ENCODE measurements at regions not wholly inside any gene's neighbourhood (a gene's known extent, or its start where the extent isn't known, plus 50 kb on each side); places are given as distances from the start of the nearest gene placed in this dataset.
A peak's percentile ranks its signal among the peaks of the same experiment; 100 is the strongest.

GRCh38 chr20:24334830-24335229 is 134.6 kb upstream of the SYNDIG1 start:
- no peak for DNase-seq (ENCODE audit: low read depth in 2 of 2)

DNA sequence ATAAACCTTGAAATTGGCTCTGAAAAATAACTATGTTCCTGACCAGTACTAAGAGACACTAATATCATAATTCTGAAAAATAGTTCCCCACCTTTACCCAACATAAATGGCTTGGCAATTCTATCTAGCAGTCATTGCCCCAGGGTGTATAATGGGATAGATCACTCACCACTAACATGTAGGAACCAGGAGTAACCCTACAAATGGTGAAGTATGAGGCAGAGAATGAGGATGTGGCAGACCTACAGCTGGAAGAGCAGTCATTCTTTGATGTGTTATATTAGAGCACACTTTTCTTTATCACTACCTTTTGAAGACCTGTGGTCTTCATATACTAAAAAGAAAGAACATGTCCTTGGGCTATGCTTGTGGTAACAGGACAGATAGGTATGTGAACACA is 136.5 kb upstream of the SYNDIG1 start:
- no peak for DNase-seq (ENCODE audit: low read depth in 2 of 2)

- no peak for DNase-seq (ENCODE audit: low read depth in 2 of 2)
These were observed 137.5 kb upstream of the SYNDIG1 start for GRCh38 chr20:24331939-24332338.

DNA sequence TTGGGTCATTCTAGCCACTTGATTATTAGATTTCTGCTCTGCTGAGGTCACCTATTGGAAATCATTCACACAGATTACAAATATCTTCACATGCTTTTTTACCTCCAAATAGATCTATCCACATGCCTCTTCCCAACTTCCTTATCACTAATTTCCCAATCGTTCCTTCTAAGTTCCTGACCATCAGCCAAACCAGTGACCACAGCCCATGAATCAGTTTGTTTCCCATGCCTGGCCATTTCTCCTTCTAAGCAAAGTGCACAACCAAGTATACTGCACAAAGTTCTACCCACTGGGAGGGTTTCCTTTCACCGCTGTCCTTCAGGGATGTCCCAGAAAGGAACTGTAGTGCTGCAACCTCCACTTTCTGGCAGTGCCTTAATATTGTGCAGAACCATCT is 140.5 kb upstream of the SYNDIG1 start:
- DNase-seq (ENCODE audit: low read depth in 2 of 2), result no peak

DNA sequence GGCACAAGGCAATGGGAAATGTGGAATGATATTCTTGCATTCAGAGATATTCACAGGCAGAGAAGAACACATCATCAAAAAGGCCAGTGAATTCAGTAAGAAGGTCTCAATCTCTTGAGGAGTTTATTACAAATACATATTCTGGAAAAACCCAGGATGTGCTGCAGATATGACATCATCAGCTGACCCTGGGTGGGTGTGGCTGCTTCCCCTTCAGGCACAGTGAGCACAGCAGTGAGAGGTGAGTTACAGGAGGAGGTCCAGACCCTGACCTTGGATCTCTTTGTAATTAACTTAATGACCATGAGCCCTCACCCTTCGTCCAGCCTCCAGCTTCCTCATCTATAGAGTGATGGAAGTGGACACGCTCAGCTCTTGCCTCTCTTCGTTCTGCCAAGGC is 147.5 kb upstream of the SYNDIG1 start:
- DNase-seq (ENCODE audit: low read depth in 2 of 2), result no peak

DNA sequence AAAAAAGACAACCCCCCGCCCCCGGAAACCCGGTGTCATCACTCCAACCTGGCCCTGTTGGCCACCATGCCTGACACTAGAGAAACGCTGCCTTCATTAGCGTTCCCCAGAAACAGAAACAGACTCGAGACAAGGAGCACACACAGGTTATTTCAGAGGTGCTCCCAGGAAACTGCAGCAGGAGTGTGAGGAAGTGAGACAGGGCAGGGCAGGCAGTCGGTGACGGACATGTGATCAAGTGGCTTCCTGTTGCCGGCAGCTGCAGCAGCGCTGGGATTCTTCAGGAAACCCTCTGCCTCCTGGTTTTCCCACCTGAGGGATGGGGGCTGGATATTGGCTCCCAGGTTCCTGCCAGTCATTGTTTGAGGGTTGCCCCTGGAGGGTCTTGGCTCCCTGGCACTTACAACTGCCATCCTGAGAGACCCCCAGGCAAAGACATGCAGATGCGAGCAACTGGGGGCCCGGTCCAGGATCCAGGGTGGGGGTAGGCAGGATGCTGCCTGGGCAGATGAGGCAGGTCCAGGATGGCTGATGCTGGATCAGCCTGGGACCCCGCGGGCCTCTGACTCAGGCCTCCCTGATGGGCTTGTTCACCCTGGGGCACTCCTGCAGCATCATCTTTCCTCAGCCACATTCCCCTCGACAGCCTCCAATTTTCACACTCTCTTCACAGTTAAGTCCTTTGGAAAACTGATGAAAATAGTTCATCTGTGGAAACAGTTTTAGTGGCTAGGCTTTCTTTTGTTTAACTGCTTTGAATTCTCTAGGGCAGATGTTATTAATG is 150.7 kb upstream of the SYNDIG1 start:
- no peak for DNase-seq (ENCODE audit: low read depth in 2 of 2)

DNA sequence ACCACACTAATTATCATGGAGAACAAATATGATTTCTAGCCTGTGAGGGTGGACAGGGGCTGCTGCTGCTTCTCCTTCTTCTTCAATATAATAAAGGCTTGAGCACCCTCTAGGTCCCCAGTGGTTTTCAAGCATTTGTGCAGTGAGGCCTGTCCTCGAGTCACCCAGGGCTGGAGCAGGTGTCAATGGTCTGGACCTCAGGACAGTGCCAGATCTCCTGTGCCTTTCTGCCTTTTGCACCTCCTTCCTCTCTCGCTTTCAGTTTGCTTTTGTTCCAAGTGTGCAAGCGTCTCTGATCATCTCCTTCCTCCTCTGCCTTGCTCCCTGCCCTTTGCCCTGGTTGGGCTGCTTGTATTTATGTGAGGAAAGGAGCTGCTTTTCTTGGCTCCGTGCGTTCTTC is 152.2 kb upstream of the SYNDIG1 start:
- no peak for DNase-seq (ENCODE audit: low read depth in 2 of 2)

GRCh38 chr20:24316731-24317130 is 152.7 kb upstream of the SYNDIG1 start:
- DNase-seq (ENCODE audit: low read depth in 2 of 2), result no peak

GRCh38 chr20:24314053-24314452 is 155.4 kb upstream of the SYNDIG1 start:
- DNase-seq (ENCODE audit: low read depth in 2 of 2), result no peak

DNA sequence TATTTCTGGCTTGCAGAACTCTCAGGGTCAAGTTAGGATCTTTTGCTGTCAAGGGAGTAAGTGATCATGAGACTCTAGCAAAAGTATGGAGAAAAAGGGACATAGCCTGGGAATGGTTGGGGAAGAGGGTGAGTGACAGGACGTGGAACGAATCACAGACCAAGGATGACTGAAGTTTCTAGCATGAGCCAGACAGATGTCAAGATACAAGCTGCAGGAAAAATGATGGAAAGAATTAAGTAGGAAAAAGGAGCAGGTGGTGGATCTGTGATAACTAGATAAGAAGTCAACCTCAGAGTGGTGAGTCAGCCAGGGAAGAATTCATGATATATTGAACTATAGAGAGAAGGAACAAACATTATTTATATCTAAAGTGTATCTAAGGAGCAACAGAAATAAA is 159.8 kb upstream of the SYNDIG1 start:
- DNase-seq (ENCODE audit: low read depth in 2 of 2), result no peak

DNA sequence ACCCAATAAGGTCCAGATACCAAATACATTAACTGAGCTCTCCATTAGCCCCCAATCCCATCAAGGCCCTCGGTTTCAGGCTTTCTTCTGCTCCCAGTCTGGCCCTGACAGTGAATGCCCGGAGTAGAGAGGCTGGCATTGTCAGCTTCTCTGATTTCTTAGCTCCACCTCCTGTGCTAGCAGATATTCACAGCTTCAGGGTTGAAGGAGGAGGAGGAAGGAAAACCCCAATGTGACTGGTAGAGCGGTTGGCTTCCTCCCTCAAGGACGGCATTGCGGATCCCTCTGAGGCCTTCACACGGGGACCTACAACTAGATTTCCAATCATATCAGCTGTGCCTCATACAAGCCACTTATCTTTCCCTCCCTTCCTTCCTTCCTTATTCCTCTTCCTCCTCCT is 164.1 kb upstream of the SYNDIG1 start:
- no peak for DNase-seq (ENCODE audit: low read depth in 2 of 2)

GRCh38 chr20:24304291-24304690 is 165.1 kb upstream of the SYNDIG1 start:
- DNase-seq (ENCODE audit: low read depth in 2 of 2), result no peak

- DNase-seq (ENCODE audit: low read depth in 2 of 2), result no peak
These were observed 165.8 kb upstream of the SYNDIG1 start for GRCh38 chr20:24303393-24304170.

DNA sequence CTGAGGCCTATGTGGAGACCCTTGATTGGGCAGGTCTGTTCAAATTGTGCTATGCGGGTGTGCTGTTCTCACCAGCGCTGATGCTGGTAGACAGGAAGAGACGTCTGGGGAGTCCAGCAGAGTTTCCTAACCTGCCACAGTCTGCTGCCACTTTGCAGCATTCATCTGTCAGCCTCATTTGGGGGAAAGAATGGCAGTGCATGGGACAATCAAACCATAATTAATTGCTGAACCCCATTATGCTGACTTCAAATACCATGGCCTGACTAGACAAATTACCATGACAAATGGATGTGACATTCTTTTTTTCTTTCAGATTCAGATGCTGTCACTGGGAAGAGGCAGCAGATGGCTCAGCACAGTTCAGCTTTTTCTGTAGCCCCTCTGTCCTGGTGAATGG is 171.4 kb upstream of the SYNDIG1 start:
- no peak for DNase-seq (ENCODE audit: low read depth in 2 of 2)

DNA sequence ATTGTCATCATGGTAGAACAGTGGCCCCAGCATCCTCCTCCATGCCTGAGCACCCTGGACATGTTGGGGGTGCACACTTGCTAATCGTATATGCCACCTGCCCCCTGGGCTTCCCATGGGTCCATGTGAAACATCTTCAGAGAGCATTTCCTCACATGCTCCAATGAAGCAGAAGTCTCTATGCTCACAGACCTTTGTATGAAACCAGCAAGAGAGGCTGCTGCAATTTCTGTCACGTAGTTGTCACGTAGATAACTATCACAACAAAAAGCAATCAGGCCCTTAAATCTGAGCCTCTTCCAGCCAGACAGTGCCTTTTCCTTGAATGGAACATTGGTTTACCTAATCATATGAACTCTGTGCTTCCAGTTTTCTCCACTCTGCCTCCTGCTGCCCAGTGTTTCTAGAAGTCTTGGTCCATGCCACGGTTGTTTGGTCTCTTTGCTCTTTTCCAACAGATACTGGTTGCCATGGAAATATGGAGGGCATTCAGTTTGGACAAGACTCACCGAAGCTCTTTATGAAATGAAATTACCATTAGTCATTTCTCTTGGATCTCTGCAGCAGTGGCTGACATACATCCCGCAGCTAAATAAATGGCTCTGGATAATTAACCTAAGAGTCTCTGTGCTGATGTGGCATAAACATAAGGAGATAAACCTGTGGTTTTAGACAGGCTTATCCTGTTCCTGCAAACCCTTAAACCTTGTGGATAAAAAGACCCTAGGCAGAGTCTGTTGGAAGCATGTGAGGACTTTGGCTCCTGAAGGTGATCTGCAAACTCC is 172.8 kb upstream of the SYNDIG1 start:
- DNase-seq (ENCODE audit: low read depth in 2 of 2), result no peak

DNA sequence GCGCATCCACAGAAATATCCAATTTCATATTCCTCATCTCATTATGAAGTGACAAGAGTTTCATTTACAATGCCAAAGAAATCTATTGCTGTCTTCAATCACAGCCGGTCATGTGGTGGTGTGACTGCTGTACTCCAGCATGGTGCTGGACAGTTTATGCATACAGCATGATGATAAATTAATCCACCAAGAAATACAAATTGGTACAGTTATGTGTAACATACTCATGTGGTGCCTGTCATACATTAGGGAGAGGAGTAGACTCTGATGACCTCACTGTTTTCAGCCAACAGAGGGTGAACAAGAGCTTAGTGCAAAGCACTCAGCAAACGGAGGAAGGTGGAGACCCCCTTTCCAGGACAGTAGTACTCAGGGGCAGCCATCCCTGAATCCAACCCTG is 178.4 kb upstream of the SYNDIG1 start:
- DNase-seq (ENCODE audit: low read depth in 2 of 2), result no peak

GRCh38 chr20:24289737-24290481 is 179.5 kb upstream of the SYNDIG1 start:
- DNase-seq (ENCODE audit: low read depth in 2 of 2), result peak in 1 of 2 donors; percentile 7

DNA sequence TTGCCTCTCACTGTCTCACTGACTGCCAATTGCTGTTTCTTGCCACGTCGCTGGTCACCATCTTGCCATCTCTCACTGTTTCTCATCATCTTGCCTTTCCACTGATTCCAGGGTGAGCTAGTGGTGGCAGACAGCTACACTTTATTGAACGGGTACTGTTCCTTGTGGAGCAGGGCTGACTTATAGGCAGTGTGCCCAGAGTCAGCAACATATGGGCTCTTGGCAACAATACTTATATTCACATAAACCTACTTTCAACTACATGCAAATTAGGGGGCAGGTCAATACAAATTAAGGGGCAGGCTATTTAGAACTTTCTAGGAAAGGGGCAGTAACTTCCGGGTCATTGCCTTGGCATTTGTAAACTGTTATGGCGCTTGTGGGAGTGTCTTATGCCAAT is 186.2 kb upstream of the SYNDIG1 start:
- no peak for DNase-seq (ENCODE audit: low read depth in 2 of 2)

GRCh38 chr20:24277196-24277595 is 192.2 kb upstream of the SYNDIG1 start:
- no peak for DNase-seq (ENCODE audit: low read depth in 2 of 2)

DNA sequence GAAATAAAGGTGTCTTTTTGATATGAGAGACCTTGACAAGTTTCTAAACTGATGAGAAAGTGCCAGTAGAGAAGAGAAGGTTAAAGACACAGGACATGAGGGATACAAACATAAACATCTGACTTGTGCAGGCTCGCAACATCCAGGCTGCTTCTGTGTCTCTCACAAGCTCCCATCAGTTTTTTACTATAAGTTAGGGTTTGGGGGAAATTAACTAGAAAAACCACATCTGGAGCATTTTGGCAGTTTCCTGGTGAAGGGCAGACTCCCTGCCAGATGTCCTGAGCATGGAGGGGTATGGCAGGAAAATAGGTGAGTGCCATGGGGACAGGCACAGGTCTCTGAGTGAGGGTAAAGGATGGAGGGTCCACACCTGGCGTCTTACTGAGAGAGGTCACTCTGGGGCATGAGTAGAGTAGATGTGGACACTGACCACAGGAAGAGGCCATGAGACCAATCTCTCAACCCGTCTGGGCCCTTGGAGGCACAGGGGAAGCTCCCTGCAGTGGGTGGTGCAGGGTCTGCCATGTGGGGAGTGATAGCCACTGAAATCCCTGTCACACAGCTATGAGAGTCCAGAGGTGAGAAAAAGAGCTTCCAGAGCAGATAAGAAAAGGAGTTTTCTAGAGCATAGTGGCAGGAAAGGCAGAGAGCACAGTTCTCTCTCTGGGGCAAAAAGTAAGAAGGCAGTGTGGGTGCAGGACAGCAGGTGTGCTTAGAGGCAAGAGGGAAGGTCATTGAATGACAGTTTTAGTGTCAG is 193.3 kb upstream of the SYNDIG1 start:
- DNase-seq (ENCODE audit: low read depth in 2 of 2), result no peak

DNA sequence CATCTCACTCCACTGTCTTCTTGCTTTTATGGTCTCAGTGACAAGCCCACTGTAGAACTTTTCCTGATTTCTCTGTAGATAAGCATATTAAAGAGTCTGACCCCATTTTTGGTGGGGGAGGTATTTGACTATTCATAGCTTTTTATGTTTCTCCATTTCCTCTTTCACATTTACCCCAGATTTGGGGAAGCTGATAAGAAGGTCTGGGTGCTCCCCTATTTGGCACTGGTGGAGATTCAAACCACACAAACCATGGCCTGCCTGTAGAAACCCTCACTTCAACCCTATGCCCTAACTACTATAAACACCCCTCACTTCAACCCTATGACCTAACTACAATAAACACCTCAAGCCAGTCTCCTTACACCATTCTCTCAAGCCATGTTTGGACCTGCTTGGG is 196.2 kb upstream of the SYNDIG1 start:
- DNase-seq (ENCODE audit: low read depth in 2 of 2), result no peak

Data from stimulated activated CD8-positive, alpha-beta memory T cell treated with anti-CD3 and anti-CD28 coated beads, Interleukin-2, amount 100 ng/mL, for 48 hours (primary cell).